Lung (tissue), 11 donors: ENCODE measurements at regions not wholly inside any gene's neighbourhood (a gene's known extent, or its start where the extent isn't known, plus 50 kb on each side); places are given as distances from the start of the nearest gene placed in this dataset.
A peak's percentile ranks its signal among the peaks of the same experiment; 100 is the strongest.

Experiments
- ATAC-seq: fragments of 200-7000 bp; cut with Tn5 transposase; one replicate; pipeline ENCODE4 v1.9.1; 2020; ENCODE audit warnings: moderate number of reproducible peaks; ENCODE audit not compliant: insufficient read depth, low FRiP score
- DNase-seq, 3 donors: peaks; one replicate each; pipeline ENCODE4 v3.0.0-alpha.2; 2013 to 2017
- H3K27ac ChIP-seq, 2 donors: one replicate each; pipeline ENCODE4 v1.5.1; 2013; ENCODE audit warnings: mild to moderate bottlenecking in 2 of 2, moderate library complexity in 2 of 2, control low read depth in 1 of 2, inconsistent platforms in 1 of 2, low read depth in 1 of 2, low read length in 1 of 2
- H3K27me3 ChIP-seq, 3 donors: one replicate each; pipeline ENCODE4 v1.5.1; 2013; ENCODE audit warnings: low read length in 2 of 3; ENCODE audit not compliant: control insufficient read depth in 3 of 3, insufficient read depth in 3 of 3
- H3K36me3 ChIP-seq, 4 donors: one replicate each; pipeline ENCODE4 v1.5.1; 2013; ENCODE audit warnings: low read length in 4 of 4, mild to moderate bottlenecking in 1 of 4, moderate library complexity in 1 of 4; ENCODE audit not compliant: control insufficient read depth in 4 of 4, insufficient read depth in 4 of 4
- H3K4me1 ChIP-seq, 5 donors: one replicate each; pipeline ENCODE4 v1.5.1; 2013; ENCODE audit warnings: low read length in 5 of 5, mild to moderate bottlenecking in 2 of 5, moderate library complexity in 1 of 5; ENCODE audit not compliant: control insufficient read depth in 5 of 5, insufficient read depth in 5 of 5
- H3K4me3 ChIP-seq: one replicate; pipeline ENCODE4 v1.5.1; 2013; ENCODE audit warnings: mild to moderate bottlenecking, control low read depth, moderate library complexity
- H3K9ac ChIP-seq, 2 donors: one replicate each; pipeline ENCODE4 v1.5.1; 2013; ENCODE audit warnings: low read length in 2 of 2, control low read depth in 1 of 2; ENCODE audit not compliant: insufficient read depth in 1 of 2
- H3K9me3 ChIP-seq, 4 donors: one replicate each; pipeline ENCODE4 v1.5.1; 2013; ENCODE audit warnings: low read length in 3 of 4, mild to moderate bottlenecking in 1 of 4, moderate library complexity in 1 of 4; ENCODE audit not compliant: control insufficient read depth in 4 of 4, insufficient read depth in 3 of 4
- WGBS, 2 donors: extraction: QIAGEN DNeasy Blood & Tissue Kit; methylation state at CpG; one replicate each; pipeline ENCODE4 v1.1.7; 2013; 5-methylcytosine and 5-hydroxymethylcytosine counted together
- TF ChIP-seq, protein P1 (sequence below): IDR thresholded peaks from 2 replicates; pipeline ENCODE4 v1.5.1; 2012; ENCODE audit warnings: mild to moderate bottlenecking; ENCODE audit errors: control extremely low read depth, extremely low read depth
- donor health status: control.
- donor health status: control.
- donor health status: Bipolar disorder and iron deficiency.
- donor health status: healthy.
- donor health status: DM: yes; HTN: yes; CAD: no.

GRCh38 chr15:87154761-87155160 lies 1075.1 kb downstream of the AGBL1 start:
- ATAC-seq, result no peak
- Histone ChIP-seq H3K4me3 (no peak overlapping the region), H3K36me3 (no peaks in the 10 kb centered on the region), H3K9me3 (peaks cover 0 to 3% (median 0%) of the 10 kb centered on the region in 4 donors), H3K4me1 (peaks cover 0 to 6% (median 0%) of the 10 kb centered on the region in 5 donors), H3K9ac (no peak overlapping the region), H3K27ac (no peak overlapping the region), H3K27me3 (peaks cover 0 to under 1% (median 0%) of the 10 kb centered on the region in 3 donors)
- TF ChIP-seq, protein P1, sequence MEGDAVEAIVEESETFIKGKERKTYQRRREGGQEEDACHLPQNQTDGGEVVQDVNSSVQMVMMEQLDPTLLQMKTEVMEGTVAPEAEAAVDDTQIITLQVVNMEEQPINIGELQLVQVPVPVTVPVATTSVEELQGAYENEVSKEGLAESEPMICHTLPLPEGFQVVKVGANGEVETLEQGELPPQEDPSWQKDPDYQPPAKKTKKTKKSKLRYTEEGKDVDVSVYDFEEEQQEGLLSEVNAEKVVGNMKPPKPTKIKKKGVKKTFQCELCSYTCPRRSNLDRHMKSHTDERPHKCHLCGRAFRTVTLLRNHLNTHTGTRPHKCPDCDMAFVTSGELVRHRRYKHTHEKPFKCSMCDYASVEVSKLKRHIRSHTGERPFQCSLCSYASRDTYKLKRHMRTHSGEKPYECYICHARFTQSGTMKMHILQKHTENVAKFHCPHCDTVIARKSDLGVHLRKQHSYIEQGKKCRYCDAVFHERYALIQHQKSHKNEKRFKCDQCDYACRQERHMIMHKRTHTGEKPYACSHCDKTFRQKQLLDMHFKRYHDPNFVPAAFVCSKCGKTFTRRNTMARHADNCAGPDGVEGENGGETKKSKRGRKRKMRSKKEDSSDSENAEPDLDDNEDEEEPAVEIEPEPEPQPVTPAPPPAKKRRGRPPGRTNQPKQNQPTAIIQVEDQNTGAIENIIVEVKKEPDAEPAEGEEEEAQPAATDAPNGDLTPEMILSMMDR, result no peak
- DNase-seq, result no peak

GRCh38 chr15:87151202-87151748 lies 1071.6 kb downstream of the AGBL1 start:
- H3K27me3 ChIP-seq, result no peaks in the 10 kb centered on the region
- TF ChIP-seq, protein P1, result no peak
- H3K27ac ChIP-seq, result no peak overlapping the region
- no peaks in the 10 kb centered on the region for H3K36me3 ChIP-seq
- no peak for ATAC-seq
- H3K9me3 ChIP-seq, result peaks cover 0 to under 1% (median 0%) of the 10 kb centered on the region in 4 donors
- WGBS, 2 donors, result 89 to 92% methylated on average over 2 of the region's 2 CpGs
- DNase-seq, result no peak
- H3K4me1 ChIP-seq, result peaks cover 0 to 6% (median 0%) of the 10 kb centered on the region in 5 donors
- no peak overlapping the region for H3K9ac ChIP-seq
- no peak overlapping the region for H3K4me3 ChIP-seq

- H3K9ac ChIP-seq, result no peak overlapping the region
- WGBS, 2 donors, result 79 to 81% methylated on average over 2 of the region's 2 CpGs
- H3K27ac ChIP-seq, result no peak overlapping the region
- DNase-seq, result no peak
- peaks cover 0 to 8% (median 3%) of the 10 kb centered on the region in 4 donors for H3K9me3 ChIP-seq
- no peak for ATAC-seq
- H3K4me3 ChIP-seq, result no peak overlapping the region
- no peaks in the 10 kb centered on the region for H3K36me3 ChIP-seq
- peaks cover 0 to 8% (median 0%) of the 10 kb centered on the region in 5 donors for H3K4me1 ChIP-seq
- TF ChIP-seq, protein P1, result no peak
- no peaks in the 10 kb centered on the region for H3K27me3 ChIP-seq
Observed at GRCh38 chr15:87145696-87146095, 1066.0 kb downstream of the AGBL1 start.

GRCh38 chr15:87144775-87145174 lies 1065.1 kb downstream of the AGBL1 start:
- no peaks in the 10 kb centered on the region for H3K27me3 ChIP-seq
- H3K9ac ChIP-seq, result no peak overlapping the region
- no peaks in the 10 kb centered on the region for H3K36me3 ChIP-seq
- DNase-seq, result peak in 2 of 3 donors; percentile 28 to 64
- no peak overlapping the region for H3K4me3 ChIP-seq
- H3K9me3 ChIP-seq, result peaks cover 0 to 8% (median 3%) of the 10 kb centered on the region in 4 donors
- ATAC-seq, result no peak
- H3K27ac ChIP-seq, result no peak overlapping the region
- WGBS, 2 donors, result 58 to 61% methylated on average over 1 of the region's 1 CpG
- H3K4me1 ChIP-seq, result peaks cover 0 to 8% (median 0%) of the 10 kb centered on the region in 5 donors
- TF ChIP-seq, protein P1, result no peak
